Breast epithelium (tissue), 4 donors: ENCODE measurements at regions not wholly inside any gene's neighbourhood (a gene's known extent, or its start where the extent isn't known, plus 50 kb on each side); places are given as distances from the start of the nearest gene placed in this dataset.

ENCODE experiments used
- DNase-seq, 2 donors: peaks; one replicate each; pipeline ENCODE4 v3.0.0-alpha.2; 2019; ENCODE audit warnings: low spot score in 2 of 2
- H3K27ac ChIP-seq, 2 donors: fragments of 200-600 bp; sonication (generic) in 1 of 2; one replicate each; pipeline ENCODE4 v1.5.1; 2016 to 2019; ENCODE audit warnings: mild to moderate bottlenecking in 1 of 2
- H3K27me3 ChIP-seq, 2 donors: fragments of 200-600 bp; sonication (generic) in 1 of 2; one replicate each; pipeline versions ENCODE4 v1.5.1 to v1.6.0; 2017 to 2019; ENCODE audit warnings: control low read depth in 1 of 2, mild to moderate bottlenecking in 1 of 2
- H3K36me3 ChIP-seq: fragments of 200-600 bp; one replicate; pipeline ENCODE4 v1.5.1; 2019
- H3K4me1 ChIP-seq, 2 donors: fragments of 200-600 bp; sonication (generic); one replicate each; pipeline ENCODE4 v1.5.1; 2016 to 2019; ENCODE audit warnings: control low read depth in 1 of 2
- H3K4me3 ChIP-seq, 3 donors: fragments of 200-600 bp; sonication (generic); 1 replicate in 2 of 3; 2 replicates in 1 of 3; pipeline ENCODE4 v1.5.1; 2016 to 2019; ENCODE audit warnings: mild to moderate bottlenecking in 3 of 3, moderate library complexity in 2 of 3
- H3K9me3 ChIP-seq, 2 donors: fragments of 200-600 bp; sonication (generic) in 1 of 2; one replicate each; pipeline ENCODE4 v1.5.1; 2016 to 2019; ENCODE audit warnings: control low read depth in 1 of 2
- CTCF ChIP-seq, 3 donors: fragments of 450-650 bp; IDR thresholded peaks; one replicate each; pipeline ENCODE4 v1.5.1; 2016 to 2017; ENCODE audit warnings: antibody characterized with exemption in 3 of 3, mild to moderate bottlenecking in 3 of 3, moderate library complexity in 3 of 3
- POLR2A ChIP-seq: fragments of 450-650 bp; IDR thresholded peaks from one replicate; pipeline ENCODE4 v1.6.1; 2016; ENCODE audit warnings: antibody characterized with exemption, mild to moderate bottlenecking, moderate library complexity
- POLR2AphosphoS5 ChIP-seq, 3 donors: sonication (generic); formaldehyde crosslinking; IDR thresholded peaks; one replicate each; pipeline ENCODE4 v1.6.1; 2017; ENCODE audit warnings: antibody characterized with exemption in 3 of 3
- intact Hi-C: fragments of 100-400 bp; cut with DNase I; formaldehyde crosslinking; loops from one replicate; pipeline ENCODE4 v1.15.1; 2023; ENCODE audit warnings: low total_unique reads

GRCh38 chr11:22042081-22042480 lies 150.8 kb upstream of the ANO5 start:
- H3K4me3 ChIP-seq, result no peak overlapping the region
- no peaks in the 10 kb centered on the region for H3K4me1 ChIP-seq
- no peaks in the 10 kb centered on the region for H3K27me3 ChIP-seq
- no peak for DNase-seq
- TF ChIP-seq CTCF (IDR thresholded peaks at IDR 0.05) (no peak), POLR2A (no peak), POLR2AphosphoS5 (IDR thresholded peaks at IDR 0.05) (no peak)
- no peak overlapping the region for H3K27ac ChIP-seq
- no peaks in the 10 kb centered on the region for H3K9me3 ChIP-seq
- intact Hi-C loops, result no loop called here
- H3K36me3 ChIP-seq, result no peaks in the 10 kb centered on the region

- no peaks in the 10 kb centered on the region for H3K36me3 ChIP-seq
Observed at GRCh38 chr11:22044126-22044525, 148.8 kb upstream of the ANO5 start.

GRCh38 chr11:22049276-22049675 lies 143.6 kb upstream of the ANO5 start:
- Histone ChIP-seq H3K4me1 (no peaks in the 10 kb centered on the region), H3K4me3 (no peak overlapping the region), H3K9me3 (peaks cover 0 to 3% of the 10 kb centered on the region in 2 donors), H3K27ac (no peak overlapping the region), H3K27me3 (no peaks in the 10 kb centered on the region), H3K36me3 (no peaks in the 10 kb centered on the region)
- TF ChIP-seq POLR2A (no peak), CTCF (IDR thresholded peaks at IDR 0.05) (no peak), POLR2AphosphoS5 (IDR thresholded peaks at IDR 0.05) (no peak)
- intact Hi-C loops, result no loop called here
- no peak for DNase-seq

More at GRCh38 chr11:22044126-22044525, 148.8 kb upstream of the ANO5 start:
- Histone ChIP-seq H3K4me1 (no peaks in the 10 kb centered on the region), H3K4me3 (no peak overlapping the region), H3K9me3 (no peaks in the 10 kb centered on the region), H3K27ac (no peak overlapping the region), H3K27me3 (no peaks in the 10 kb centered on the region)
- DNase-seq, result no peak
- intact Hi-C loops, result no loop called here
- TF ChIP-seq POLR2A (no peak), POLR2AphosphoS5 (IDR thresholded peaks at IDR 0.05) (no peak), CTCF (IDR thresholded peaks at IDR 0.05) (no peak)

- no peak overlapping the region for H3K4me3 ChIP-seq
- H3K9me3 ChIP-seq, result peaks cover 0 to 23% of the 10 kb centered on the region in 2 donors
- H3K4me1 ChIP-seq, result no peaks in the 10 kb centered on the region
- H3K36me3 ChIP-seq, result no peaks in the 10 kb centered on the region
- DNase-seq, result no peak
- intact Hi-C loops, result no loop called here
- no peaks in the 10 kb centered on the region for H3K27me3 ChIP-seq
- no peak overlapping the region for H3K27ac ChIP-seq
- TF ChIP-seq CTCF (IDR thresholded peaks at IDR 0.05) (no peak), POLR2AphosphoS5 (IDR thresholded peaks at IDR 0.05) (no peak), POLR2A (no peak)
Observed at GRCh38 chr11:22065472-22065871, 127.4 kb upstream of the ANO5 start.

- Histone ChIP-seq H3K4me3 (no peak overlapping the region), H3K27ac (no peak overlapping the region), H3K36me3 (no peaks in the 10 kb centered on the region), H3K9me3 (peaks cover 0 to 21% of the 10 kb centered on the region in 2 donors), H3K4me1 (no peaks in the 10 kb centered on the region), H3K27me3 (no peaks in the 10 kb centered on the region)
- TF ChIP-seq CTCF (IDR thresholded peaks at IDR 0.05) (no peak), POLR2AphosphoS5 (IDR thresholded peaks at IDR 0.05) (no peak), POLR2A (no peak)
- DNase-seq, result no peak
- intact Hi-C loops, result no loop called here
Observed at GRCh38 chr11:22069844-22070243, 123.0 kb upstream of the ANO5 start.
